GM06990 (cell line): ENCODE measurements at regions not wholly inside any gene's neighbourhood (a gene's known extent, or its start where the extent isn't known, plus 50 kb on each side); places are given as distances from the start of the nearest gene placed in this dataset.

Source experiments
- DNase-seq: peaks from one replicate; pipeline ENCODE4 v3.0.0-alpha.2; 2011; ENCODE audit not compliant: insufficient read length; ENCODE audit errors: extremely low read depth
- H3K27me3 ChIP-seq: replicated peaks from 2 replicates; pipeline ENCODE4 v1.6.0; 2011; ENCODE audit warnings: low read length; ENCODE audit not compliant: control insufficient read depth, insufficient read depth
- H3K36me3 ChIP-seq: 2 replicates; pipeline ENCODE4 v1.5.1; 2011; ENCODE audit warnings: low read length; ENCODE audit not compliant: control insufficient read depth, insufficient read depth
- H3K4me3 ChIP-seq: replicated peaks from 2 replicates; pipeline ENCODE4 v1.5.1; 2011; ENCODE audit warnings: low read depth, mild to moderate bottlenecking, control low read depth, low read length
- CTCF ChIP-seq: IDR thresholded peaks from 2 replicates; pipeline ENCODE4 v1.5.1; 2011; ENCODE audit warnings: low read length, control low read depth, mild to moderate bottlenecking, inconsistent platforms; ENCODE audit not compliant: insufficient read depth, poor library complexity, severe bottlenecking

GRCh38 chr17:54536306-54536705 lies 364.3 kb upstream of the TOM1L1 start:
- no peak overlapping the region for H3K4me3 ChIP-seq
- no peaks in the 10 kb centered on the region for H3K36me3 ChIP-seq
- no peaks in the 10 kb centered on the region for H3K27me3 ChIP-seq
- no peak for DNase-seq
- no peak for TF ChIP-seq CTCF

- H3K4me3 ChIP-seq = no peak overlapping the region
- H3K36me3 ChIP-seq = no peaks in the 10 kb centered on the region
- no peaks in the 10 kb centered on the region for H3K27me3 ChIP-seq
- no peak for TF ChIP-seq CTCF
- no peak for DNase-seq
These were observed 363.0 kb upstream of the TOM1L1 start for GRCh38 chr17:54537656-54538055.

GRCh38 chr17:54544249-54544648 lies 356.4 kb upstream of the TOM1L1 start:
- Histone ChIP-seq H3K27me3 (no peaks in the 10 kb centered on the region), H3K4me3 (no peak overlapping the region), H3K36me3 (no peaks in the 10 kb centered on the region)
- no peak for TF ChIP-seq CTCF
- DNase-seq = no peak

- no peaks in the 10 kb centered on the region for H3K36me3 ChIP-seq
- DNase-seq = no peak
- no peak overlapping the region for H3K4me3 ChIP-seq
- TF ChIP-seq CTCF = no peak
- no peaks in the 10 kb centered on the region for H3K27me3 ChIP-seq
These were observed 340.8 kb upstream of the TOM1L1 start for GRCh38 chr17:54559883-54560282.

GRCh38 chr17:54608634-54609155 lies 292.0 kb upstream of the TOM1L1 start:
- H3K4me3 ChIP-seq = no peak overlapping the region

More at GRCh38 chr17:54608634-54609155, 292.0 kb upstream of the TOM1L1 start:
- Histone ChIP-seq H3K27me3 (no peaks in the 10 kb centered on the region), H3K36me3 (no peaks in the 10 kb centered on the region)
- no peak for DNase-seq
- no peak for TF ChIP-seq CTCF
